HG02610 (cell line): ENCODE measurements at regions not wholly inside any gene's neighbourhood (a gene's known extent, or its start where the extent isn't known, plus 50 kb on each side); places are given as distances from the start of the nearest gene placed in this dataset.
"Not testable (repeated sequence)": the region's sequence is repeated elsewhere in the genome, so short reads cannot be mapped to it uniquely, and the experiment has no call there.

Source experiments
- ATAC-seq: cut with Tn5 transposase; IDR thresholded peaks from one replicate; pipeline ENCODE4 v1.9.1; 2021; ENCODE audit warnings: mild to moderate bottlenecking, moderate library complexity; ENCODE audit not compliant: unreplicated experiment

DNA sequence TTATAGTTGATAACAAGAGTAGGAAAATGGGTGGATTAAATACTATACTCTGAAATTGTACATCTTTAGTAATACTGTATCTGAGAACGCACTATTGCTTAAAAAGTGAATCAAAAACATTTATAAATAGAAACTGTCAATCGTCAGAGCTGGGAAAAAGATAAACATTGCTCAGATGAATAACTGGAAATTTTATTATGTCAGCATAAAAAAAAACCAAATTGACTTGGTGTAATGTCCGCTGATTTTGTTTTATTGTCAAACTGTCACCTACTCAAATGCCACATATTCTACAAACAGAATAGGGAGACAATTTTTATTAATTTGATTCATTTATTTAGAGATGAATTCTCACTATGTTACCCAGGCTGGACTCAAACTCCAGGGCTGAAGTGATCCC is 109.3 kb upstream of the TMTC1 start:
- ATAC-seq: no peak

GRCh38 chr12:29891792-29892191 is 108.0 kb upstream of the TMTC1 start:
- no peak for ATAC-seq

- no peak for ATAC-seq
Observed at GRCh38 chr12:29889737-29890136, 106.0 kb upstream of the TMTC1 start.

- ATAC-seq: no peak
Observed at GRCh38 chr12:29888777-29889176, 105.0 kb upstream of the TMTC1 start.

DNA sequence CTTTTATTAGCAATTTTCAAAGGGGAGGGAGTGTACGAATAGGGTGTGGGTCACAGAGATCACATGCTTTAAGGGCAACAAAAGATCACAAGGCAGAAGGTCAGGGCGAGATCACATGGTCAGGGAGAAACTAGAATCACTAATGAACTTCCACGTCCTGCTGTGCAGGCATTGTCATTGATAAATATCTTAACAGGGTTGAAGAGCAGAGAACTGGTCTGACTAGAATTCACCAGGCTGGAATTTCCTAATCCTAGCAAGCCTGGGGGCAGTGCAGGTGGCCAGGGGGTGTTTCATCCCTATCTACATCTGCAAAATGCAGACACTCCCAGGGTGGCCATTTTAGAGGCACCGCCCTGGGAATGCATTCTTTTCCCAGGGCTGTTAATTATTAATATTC is 101.2 kb upstream of the TMTC1 start:
- not testable (repeated sequence) for ATAC-seq

DNA sequence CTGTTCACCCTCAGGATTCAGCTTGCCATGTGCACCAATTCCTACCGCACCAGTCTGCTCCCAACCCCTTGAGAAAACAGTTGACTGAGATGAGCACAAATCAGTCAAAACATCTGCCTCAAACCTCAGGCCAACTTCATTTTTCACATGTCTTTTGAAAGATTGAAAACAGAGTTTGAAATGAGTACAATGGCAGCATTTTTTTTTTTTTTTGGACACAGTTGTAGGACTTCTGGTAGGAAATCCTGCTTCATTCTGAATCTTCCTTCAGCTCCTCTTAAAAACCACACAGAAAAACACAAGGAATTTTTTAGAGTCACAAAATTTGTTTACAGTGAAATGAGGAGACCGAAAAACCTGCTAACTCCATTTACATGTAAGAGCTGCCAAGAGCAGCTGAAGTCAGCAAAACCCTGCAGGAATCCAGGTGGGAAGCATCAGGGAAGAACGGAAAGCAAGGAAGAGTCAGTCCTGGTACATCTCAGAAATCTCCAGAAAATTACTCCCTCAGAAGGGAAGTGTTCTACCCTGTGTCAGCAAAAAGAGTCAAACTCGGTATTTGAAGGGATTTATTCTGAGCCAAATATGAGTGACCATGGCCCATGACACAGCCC is 100.3 kb upstream of the TMTC1 start:
- ATAC-seq: no peak

DNA sequence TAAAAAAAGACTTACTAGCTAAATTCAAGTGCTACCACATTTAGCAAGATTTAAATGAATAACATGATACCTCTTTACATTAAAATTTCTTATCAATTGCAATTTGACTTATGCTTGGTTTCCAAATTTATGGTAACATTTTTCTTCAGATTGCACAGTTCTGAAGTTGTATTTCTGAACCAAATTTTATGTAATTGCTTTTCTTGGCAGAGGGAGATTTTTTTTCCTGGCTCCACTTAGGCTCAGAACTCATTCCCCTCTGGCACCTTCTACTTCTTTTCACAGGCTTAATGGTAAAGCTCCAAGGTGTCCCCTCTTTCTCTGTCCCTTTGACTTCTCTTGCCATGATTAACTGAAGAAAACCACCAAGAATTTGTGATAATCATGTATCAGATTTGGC is 99.8 kb upstream of the TMTC1 start:
- no peak for ATAC-seq

DNA sequence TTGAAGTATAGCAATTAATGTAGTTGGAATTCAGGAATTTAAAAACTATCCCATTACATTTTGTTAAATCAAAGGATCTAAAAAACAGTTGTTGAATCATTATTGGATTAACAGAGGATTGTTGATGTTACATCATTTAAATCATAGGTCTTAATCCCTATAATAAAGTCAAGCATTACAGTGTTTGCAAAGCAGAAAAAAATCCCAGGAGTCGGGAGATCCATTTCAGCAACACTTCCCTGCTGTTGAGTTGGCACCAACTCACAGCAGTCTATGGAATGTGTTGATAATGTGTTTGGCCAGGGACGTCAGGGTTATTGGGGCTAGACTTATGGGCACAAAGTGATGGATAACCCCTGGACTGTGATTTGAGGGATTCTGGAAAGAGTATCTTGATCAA is 99.1 kb upstream of the TMTC1 start:
- ATAC-seq: no peak

- ATAC-seq: no peak
Observed at GRCh38 chr12:29880987-29881386, 97.2 kb upstream of the TMTC1 start.

- ATAC-seq: no peak
Observed at GRCh38 chr12:29879606-29880308, 96.0 kb upstream of the TMTC1 start.

DNA sequence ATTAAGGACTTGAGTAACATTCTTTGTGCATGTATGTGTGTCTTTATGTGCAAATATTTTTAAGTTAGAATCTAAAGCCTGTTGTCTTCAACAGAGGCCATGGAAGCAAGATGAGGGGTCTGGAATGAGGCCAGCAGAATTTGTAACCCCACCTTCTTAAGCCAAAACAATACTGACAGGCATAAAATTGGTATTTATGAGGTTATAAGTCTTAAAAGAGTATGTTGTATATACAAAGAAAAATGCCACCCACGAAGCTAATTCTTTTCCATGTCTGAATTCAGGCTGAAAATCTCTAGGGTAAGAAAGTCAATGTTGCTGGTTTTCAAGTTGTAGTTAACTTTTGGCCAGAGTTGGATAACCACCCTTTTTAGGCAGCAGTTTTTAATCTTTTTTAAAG is 86.2 kb upstream of the TMTC1 start:
- no peak for ATAC-seq

DNA sequence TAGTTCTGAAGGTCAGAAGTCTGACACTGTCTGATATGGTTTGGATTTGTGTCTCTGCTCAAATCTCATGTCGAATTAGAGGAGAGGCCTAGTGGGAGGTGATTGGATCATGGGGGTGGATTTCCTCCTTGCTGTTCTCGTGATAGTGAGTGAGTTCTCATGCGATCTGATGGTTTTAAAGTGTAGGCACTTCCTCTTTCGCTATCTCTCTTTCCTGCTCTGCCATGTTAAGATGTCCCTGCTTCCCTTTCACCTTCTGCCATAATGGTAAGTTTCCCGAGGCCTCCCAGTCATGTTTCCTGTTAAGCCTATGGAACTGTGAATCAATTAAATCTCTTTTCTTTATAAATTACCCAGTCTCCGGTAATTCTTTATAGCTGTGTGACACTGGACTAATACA is 84.1 kb upstream of the TMTC1 start:
- no peak for ATAC-seq

DNA sequence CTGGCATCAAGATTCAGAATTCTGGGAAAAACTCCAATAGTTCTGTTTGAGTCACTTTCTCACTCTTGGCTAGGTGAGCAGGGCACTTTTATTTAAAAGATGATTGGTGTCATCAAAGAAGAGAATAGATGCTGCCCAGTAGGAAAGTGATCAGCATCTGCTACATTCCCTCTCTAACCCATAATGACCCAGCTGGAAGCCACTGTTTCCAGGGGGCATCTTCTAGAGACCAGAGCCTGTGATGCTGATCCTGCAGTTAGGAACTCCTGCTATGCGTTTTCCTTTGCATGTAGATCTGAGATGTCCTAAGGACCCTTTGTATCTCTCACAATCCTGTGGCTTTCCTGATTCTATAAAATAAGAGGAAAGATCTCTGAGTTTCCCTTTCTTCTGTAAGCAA is 79.9 kb upstream of the TMTC1 start:
- ATAC-seq: no peak

DNA sequence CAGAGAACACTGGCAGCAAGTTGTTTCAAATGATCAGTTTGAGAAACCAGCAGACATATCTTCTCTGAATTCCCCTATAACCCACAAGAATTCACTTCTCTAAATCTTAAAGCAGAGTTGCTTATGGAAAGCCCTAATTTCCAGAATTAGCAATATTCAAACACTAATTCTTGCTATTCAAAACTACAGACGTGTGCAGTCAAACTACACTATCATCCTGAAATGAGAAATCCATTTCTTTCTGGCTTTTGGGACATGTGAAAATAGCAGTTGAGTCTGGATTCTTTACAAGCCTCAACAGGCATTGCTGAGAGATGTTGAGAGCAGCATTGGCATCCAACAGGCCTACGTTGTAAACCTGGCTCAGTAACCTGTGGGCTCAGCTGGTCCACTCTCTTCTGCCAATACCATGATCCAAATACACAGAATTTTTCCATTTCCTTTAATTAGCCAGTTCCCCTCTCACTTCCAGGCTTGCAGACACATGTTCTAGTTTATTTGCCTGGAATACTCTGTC is 74.6 kb upstream of the TMTC1 start:
- peak; percentile 56 for ATAC-seq

- ATAC-seq: no peak
Observed at GRCh38 chr12:29847246-29847645, 63.5 kb upstream of the TMTC1 start.

DNA sequence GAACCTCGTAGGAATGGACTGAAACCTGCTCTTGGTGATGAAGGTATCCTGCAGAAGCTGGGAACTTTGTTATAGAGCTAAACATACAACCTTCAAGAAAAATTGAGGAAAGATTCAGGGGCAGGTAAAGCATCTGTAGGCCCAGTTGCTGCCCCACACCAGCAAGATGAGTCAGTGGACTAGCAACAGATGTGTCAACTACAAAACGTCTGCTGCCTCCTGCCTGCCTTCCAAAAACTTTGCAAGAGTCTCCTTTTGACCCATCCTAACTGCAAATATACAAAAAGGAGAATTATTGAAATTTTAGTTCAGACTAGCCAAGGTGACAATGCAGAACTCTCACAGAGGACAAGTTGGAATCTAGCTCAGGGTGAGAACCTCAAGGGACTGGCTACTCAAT is 60.9 kb upstream of the TMTC1 start:
- ATAC-seq: no peak

- no peak for ATAC-seq
Observed at GRCh38 chr12:29843036-29843435, 59.3 kb upstream of the TMTC1 start.

DNA sequence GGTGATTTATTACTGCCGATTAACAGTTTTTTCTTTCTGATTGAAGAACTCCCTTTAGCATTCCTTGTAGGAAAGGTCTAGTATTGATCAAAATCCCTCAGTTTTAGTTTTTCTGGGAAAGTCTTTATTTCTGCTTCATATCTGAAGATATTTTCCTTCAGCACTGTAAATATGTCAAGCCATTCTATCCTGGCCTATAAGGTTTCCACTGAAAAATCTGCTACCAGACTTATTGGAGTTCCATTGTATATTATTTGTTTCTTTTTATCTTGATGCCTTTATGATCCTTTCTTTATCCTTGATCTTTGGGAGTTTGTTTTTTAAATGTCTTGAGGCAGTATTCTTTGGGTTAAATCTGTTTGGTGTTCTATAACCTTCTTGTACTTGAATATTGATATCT is 55.0 kb upstream of the TMTC1 start:
- no peak for ATAC-seq
